Limb (tissue), 2 donors: ENCODE measurements at regions not wholly inside any gene's neighbourhood (a gene's known extent, or its start where the extent isn't known, plus 50 kb on each side); places are given as distances from the start of the nearest gene placed in this dataset.
"Not testable (repeated sequence)": the region's sequence is repeated elsewhere in the genome, so short reads cannot be mapped to it uniquely, and the experiment has no call there.

Experiments
- DNase-seq, 2 donors: peaks; one replicate each; pipeline ENCODE4 v3.0.0-alpha.2; 2016; ENCODE audit errors: extremely low spot score in 2 of 2

DNA sequence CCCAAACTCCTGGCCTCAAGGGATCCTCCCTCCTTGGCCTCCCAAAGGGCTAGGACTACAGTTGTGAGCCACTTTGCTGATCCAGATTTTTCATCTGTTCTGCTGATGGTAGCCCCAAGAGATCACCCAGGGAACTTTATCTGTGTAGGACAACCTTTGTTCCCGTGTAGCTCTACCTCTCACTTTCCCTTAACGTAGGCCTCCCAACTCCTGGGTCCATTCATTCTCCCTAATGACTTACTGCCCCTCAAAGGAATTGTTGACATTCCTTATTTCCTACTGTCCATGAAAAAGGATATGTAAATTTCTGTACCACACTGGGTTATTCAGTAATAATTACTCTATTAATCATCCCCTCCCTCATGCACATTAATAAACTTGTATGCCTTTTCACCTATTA, 51.0 kb upstream of the PHF24 start:
- DNase-seq: no peak

DNA sequence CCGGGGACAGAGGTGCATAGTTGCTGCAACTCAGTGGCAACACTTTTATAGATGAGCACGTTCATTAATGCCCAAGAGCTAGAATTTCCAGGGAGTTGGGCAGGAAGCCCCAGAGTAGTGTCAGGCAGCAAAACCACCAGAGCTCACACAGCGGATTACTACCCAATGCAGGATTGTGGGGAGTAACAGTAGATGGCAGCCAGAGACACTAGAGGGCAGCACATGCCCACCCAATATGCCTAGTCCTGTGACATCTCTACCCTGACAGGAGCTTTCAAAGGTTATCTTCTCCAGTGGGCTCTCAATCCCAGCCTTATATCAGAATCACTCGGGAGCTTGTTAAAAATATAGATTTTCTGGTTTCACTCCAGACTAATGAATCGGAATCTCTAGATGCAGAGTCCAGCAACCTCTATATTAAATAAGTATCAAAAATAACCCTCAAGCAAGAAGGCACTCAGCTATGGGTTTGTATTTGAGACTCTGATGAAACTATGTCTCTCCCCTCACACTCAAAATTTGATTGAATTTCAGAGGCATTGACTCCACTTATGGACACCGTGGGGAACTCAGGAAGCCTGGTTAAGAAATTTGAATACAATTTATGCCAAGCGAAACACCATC, 58.4 kb upstream of the PHF24 start:
- peak; percentile 69 to 87 for DNase-seq

DNA sequence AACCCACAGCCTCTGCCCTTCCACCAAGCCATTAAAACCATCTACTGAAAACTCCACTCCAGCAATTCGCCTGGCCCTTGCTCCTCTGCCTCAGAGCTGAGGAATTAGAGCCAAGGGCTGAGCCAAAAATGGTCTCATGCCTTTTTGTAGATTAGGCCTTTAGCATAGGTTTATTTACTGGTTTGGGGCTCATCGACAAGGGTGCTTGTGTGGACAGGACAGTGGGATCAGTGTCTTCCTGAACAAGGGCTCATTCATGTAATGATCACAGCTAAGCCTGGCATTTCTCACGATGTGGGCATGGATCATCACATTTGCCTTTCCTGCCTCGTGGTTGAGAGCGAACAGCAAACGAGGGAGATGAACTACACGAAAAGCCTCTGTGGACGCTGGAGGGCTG, 59.2 kb upstream of the PHF24 start:
- DNase-seq: no peak

DNA sequence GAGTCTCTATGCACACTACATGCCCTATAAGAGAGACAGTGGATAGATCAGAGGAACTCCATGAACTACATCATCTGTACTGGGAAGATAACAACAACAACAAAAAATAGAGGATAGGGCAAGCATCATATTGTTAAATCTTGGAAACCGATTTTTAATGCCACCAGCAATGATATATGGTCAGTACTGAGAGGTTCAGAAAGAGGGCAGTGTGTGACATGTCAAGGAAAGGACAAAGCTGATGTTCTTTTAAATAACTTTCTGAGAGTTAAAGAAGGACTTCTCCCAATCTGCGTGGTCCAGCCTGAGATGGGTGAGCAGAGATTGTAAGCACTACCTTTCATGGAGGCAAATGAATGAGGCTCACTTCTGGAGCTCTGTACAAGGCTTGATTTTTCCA, 62.0 kb upstream of the PHF24 start:
- no peak for DNase-seq

DNA sequence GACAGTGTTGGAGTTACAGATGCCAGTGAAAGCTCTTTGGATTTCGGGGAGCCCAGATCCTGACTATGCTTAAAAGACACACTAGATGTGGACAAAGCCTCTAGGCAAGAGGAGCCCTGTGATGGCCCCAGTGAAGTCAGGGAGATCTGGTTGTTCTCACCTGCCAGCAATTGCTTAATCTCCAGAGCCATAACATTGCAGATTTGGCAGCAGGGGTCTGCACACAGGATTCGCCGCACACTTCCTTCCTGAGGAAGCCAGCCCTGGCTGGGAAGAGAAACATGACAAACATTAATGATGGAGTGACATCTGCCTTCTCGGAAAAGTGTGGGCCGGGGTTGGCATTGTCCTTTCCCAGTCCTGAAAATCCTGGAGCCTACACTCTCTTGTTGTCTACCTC, 65.2 kb upstream of the PHF24 start:
- DNase-seq: no peak

DNA sequence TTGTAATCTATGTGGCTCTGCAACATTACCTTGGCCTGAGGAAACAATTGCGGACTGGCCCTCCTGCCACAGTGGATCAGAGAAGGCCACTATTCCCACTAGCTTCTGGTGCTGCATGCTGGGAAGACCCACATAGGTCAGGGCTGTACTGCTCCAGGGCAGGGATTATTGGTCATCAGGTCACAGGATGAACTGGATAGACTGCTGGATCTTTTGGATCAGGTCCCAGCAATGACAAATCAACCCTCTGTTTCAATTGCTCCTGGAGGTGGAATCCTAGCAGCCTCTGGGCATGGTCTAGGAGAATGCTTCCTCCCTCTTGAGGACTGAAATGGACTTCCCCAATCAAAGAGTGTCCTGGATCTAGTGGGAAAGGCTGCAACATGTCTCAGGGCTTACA, 66.7 kb upstream of the PHF24 start:
- no peak for DNase-seq

DNA sequence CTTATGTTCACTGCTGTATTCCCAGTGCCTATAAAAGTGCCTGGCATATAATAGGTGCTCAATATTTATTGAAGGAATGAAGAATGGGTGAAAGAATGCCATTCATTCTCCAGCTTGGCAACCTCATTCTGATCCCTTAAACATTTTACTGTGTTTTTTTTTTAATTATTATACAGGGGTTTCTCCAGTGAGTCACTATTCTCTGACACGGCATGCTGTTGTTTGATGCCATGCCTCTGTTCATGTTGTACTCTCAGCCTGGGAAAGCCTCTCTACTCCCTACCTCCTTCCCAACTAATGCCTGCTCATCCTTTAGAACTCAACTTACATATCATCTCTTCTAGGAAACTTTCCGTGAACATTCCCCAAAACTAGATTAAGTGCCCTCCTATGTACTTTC, 70.2 kb upstream of the PHF24 start:
- DNase-seq: no peak

DNA sequence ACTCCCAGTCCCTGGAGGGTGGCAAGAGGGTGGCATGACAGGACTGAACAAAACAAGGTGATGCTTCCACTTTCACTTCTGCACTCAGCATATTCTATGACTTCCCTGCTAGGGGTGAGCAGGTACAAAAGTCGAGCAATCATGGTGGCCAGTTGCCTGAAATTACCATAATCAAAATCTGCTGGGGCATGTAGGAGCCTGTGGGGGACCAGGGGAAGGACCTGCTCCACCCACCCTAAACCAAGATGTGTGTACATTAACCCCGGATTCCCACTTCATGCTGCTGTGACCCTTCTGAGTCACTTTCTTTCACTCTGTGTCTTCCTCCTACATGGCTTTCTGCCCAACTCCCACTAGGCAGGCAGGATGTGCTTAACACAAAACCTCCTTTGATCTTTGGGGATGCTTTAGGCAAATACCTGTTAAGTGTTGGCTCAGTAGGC, 73.3 kb upstream of the PHF24 start:
- no peak for DNase-seq

DNA sequence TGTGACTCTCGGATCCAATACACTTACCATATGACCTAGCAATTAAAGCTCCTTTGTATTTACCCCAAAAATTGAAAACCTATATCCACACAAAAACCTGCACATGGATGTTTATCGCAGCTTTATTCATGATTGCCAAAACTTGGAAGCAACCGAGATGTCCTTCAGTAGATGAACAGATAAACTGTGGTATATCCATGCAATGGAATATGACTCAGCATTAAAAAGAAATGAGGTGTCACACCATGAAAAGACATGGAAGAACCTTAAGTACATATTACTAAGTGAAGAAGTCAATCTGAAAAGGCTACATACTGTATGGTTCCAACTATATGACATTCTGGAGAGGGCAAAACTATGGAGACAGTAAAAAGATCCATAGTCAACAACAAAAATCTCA, 82.0 kb upstream of the PHF24 start:
- DNase-seq: no peak

DNA sequence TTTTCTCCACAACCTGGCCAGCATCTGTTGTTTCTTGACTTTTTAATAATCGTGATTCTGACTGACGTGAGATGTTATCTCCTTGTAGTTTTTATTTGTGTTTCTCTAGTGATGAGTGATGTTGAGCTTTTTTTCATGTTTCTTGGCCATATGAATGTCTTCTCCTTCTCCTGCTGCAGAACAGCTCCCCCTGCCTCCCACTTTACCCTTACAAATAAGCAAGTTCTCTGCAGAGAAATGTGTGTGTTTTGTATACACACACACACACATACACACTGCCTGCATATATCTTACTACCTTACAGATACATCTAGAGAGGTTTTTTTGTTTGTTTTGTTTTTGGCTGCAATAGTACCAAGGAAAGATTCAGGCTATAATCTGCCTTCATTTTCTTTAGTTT, 88.7 kb upstream of the PHF24 start:
- no peak for DNase-seq

DNA sequence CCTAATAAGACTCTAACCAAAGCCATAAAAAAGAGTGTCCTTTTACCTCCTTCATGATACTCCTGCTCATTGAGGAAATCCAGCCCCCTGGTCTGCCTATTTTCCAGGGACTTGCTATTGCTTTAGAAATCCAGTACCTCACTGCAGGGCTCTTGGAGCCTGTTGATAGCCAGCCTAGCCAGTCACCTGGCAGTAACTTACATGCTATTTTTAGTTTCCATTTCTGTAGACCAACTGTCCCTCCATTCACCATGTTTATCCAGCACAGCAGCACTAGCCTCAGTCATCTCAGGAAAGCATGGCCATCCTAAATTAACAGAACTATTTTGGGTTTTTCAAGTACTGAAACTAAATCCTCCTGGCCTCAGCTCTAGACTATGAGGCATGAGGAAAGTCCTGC, 91.5 kb upstream of the PHF24 start:
- DNase-seq: no peak

DNA sequence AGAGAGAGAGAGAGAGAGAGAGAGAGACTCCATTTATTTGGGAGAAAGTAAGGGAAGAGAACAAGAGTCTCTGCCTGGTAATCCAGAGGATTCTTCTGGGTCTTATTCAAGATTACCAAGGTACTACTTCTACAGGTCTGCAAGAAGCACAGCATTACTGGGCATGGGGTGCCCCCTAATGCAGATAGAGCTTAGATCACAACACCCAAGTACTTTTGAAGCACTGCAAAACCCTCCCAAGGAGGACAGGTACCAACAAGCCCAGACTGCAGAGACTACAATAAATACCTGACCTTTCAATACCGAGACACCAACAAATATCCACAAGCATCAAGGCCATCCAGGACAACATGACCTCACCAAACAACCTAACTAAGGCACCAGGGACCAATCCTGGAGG, 94.7 kb upstream of the PHF24 start:
- DNase-seq: no peak

DNA sequence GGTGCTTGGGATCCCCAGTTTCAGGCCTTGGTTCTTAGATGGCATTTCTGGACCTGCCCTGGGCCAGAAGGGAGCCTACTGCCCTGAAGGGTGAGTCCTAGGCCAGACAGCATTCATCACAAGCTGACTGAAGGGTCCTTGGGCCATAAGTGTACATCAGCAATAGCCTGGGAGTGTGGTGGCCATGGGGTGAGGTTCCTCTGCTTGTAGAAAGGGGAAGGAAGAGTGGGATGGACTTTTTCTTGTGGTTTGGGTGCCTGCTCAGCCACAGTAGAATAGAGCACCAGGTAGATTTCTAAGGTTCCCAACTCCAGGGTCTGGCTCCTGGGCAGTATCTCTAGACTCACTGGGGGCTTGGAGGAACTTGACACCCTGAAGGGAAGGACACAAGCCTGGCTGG, 95.2 kb upstream of the PHF24 start:
- DNase-seq: no peak

DNA sequence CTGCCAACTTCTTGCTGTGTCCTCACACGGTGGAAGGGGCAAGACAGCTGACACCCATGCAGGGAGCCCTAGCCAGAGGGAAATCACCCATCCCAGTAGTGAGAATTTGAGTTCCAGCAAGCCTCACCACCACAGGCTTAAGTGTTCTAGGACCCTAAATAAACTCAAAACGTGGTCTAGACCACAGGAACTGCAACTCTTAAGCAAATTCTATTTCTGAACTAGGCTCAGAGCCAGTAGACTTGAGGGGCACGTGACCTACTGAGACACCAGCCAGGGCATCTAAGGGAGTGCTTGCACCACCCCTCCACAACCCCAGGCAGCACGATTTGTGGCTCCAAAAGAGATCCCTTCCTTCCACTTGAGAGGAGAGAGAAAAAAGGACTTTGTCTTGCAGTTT, 96.0 kb upstream of the PHF24 start:
- no peak for DNase-seq

DNA sequence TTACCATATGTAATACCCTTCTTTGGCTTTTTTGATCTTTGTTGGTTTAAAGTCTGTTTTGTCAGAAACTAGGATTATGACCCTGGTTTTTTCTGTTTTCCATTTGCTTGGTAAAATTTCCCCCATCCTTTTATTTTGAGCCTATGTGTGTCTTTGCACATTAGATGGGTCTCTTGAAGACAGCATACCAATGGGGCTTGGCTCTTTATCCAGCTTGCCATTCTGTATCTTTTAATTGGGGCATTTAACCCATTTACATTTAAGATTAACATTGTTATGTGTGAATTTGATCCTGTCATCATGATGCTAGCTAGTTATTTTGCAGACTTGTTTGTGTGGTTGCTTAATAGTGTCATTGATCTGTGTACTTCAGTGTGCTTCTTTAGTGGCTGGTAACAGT, 103.1 kb upstream of the PHF24 start:
- not testable (repeated sequence) for DNase-seq

DNA sequence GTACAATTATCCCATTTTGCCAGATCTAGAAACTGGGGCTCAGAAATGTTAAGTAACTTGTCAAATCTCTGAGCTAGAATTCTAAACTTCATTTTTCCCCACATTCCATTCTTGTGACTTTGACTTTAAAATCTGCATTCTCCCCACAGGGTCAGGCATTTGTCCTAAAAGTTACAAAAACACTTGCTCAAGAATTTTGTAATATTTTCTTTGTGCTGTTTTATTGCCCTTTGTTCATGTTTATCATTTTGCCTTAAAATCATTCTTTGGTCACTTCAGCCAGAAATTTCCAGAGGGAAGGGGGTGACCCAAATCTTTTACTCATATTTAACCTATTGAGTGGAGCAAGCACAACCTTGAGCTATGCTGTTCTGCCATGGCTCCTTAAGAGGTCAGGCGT, 120.1 kb upstream of the CCL21 start:
- DNase-seq: no peak

DNA sequence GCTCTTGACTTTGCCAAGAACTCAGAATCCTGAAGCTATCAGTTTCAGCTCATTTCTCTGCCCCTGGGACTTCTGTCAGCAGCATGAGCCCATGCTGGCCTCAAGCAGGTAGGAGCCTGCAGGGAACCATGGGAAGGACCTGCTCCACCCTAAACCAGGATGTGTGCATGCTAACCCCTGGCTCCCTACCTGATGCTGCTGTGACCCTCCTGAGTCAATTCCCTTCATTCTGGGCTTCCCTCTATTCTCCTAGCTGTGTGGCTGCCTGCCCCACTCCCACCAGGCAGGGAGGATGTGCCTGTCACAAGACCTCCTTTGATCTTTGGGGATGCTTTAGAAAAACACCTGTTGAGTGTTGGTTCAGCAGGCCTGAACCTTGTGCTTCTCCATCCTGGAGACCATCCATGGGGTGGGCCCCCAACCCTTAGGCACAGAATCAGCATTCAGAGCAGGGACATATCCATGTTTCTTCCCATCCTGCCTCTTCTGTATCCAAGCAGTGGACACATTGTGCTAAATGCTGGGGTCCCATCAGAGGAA, 117.1 kb upstream of the CCL21 start:
- no peak for DNase-seq

DNA sequence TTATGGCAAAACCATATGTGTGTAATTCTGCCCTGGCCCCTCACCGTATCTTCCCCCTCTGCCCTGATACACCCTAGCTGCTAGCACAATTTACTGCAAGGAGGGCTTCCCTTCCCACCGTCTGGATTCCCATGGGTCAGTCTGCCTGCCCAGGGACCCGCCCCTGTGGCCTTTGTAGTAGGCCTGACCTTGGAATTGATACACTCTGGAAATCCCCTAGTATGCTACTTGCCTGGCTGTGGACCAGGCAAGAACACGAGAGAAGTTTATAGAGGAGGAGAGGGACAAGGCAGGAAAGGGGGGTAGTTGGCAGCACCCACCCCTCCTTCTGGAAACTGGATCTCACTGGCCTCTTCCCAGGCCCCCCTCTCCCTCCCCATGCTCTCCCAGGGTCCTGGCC, 115.8 kb upstream of the CCL21 start:
- DNase-seq: no peak

DNA sequence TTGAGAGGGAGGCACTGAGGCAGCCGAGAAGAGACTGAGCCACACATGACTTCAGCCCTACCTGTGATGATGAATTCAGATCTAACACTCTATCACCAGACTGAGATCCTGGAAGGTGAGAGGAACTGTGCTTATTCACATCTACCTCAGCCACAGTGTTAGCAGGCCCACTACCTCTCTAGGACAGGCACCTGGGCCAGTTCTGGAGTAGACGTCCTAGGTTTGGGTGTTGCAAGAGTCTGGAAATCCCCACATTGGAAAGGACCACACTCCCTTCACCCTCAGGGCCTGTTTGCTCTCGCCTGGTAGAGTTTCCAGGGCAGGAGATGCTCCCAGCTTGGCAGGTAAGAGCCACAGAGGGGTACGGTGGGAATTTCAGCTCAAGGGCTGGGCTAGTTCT, 113.8 kb upstream of the CCL21 start:
- DNase-seq: no peak

DNA sequence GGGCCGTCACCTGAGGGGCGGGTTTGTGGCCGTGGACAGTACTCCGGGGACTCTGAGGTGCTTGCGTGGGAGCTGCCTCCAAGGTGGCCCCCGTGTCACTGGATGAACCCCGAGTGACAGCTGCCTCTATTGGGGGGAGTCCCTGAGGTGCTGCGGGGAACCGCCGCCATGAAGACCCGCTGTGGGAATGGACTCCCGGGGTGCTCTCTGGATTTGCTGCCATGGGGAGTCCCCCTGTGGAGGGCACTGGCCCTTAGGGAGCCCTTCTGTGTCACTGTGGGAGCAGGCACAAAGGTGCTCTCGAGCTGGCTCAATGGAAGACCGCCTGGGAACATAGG, 100.2 kb upstream of the CCL21 start:
- DNase-seq: no peak

DNA sequence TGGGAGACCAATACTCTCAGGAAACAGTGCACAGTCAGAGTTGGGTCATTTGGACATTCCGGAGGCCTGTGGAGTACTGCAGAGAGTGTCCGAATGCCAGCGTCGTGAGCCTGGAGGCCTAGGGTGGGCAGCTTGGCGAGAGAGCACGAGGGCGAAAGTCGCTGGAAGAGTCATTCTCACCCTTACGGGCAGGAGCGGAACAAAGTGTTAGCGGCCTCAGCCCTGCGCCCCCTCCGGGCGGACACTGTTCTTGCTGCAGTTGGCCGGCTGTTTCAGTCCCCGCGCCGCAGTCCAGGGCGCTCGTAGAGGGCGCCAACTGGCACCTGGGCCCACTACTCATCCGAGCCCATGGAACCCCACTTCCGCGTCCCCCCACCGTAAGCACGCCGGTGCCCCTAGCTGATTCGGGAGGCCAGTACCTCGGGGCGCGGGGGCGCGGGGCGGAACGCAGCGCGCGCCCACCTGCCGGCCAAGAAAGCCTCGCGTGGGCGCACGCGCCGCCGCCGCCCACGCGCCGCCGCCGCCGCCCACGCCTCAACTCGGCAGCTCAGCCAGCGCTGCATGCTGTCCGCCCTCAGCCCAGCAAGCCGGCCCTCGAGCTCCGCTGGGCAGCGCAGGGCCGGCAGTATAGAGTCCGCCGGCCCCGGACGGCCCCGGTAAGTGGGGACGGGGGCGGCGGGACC, 99.7 kb upstream of the CCL21 start:
- DNase-seq: peak in 1 of 2 donors; percentile 52

DNA sequence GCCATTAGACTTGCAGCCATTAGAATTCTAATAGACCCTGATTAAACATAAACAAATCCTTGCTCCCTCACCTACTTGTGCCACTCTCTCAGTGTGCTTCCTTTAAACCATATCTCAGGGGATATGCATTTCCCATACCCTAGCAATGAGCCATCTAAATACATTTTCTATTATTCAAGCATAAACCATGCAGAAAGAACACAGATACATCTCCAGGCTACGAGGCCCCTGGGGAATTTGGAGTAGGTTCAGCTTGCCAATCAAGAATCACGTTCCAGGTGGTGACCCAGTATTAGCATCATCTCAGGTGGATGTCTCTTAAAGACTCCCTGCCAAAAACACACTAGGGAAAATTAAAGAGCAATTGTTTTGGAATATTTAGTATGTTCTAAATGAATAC, 93.0 kb upstream of the CCL21 start:
- no peak for DNase-seq

DNA sequence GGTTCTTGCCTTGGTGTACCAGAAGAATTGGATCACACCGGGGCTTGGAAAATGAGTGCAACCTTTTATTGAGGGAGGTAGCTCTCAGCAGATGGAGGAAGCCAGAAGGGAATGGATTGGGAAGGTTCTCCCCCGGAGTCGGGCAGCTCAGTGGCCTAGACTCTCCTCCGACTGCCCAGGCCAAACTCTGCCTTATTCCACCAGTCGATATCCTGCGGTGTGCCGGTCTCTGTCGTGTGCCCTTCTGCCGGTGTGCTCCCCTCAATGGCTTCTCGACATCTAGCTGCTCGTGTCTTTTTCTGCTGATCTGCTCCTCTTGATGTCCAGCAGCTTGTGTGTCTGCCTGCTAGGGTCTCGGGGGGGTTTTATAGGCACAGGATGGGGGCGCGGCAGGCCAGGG, 87.4 kb upstream of the CCL21 start:
- DNase-seq: no peak

DNA sequence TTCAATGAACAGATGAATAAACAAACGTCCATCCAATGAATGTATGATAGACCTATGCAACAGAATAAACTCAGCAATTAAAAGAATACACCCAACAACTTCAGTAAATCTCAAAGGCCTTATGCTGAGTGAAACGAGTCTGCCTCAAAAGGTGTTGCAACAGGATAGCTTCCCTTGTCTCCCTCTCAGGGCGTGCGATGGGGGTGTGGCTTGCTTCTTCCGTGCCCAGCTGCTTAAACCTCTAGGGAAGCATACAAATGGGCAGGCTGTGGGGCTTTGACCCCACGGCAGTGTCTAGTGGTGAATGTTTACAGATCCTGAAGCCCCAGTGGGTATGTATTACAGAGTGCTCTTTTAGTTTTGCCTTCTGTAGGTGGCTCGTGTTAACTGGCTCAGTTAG, 87.0 kb upstream of the CCL21 start:
- DNase-seq: no peak
